ENCODE measurements at regions not wholly inside any gene's neighbourhood (a gene's known extent, or its start where the extent isn't known, plus 50 kb on each side); places are given as distances from the start of the nearest gene placed in this dataset.

- TF ChIP-seq GABPA (IDR thresholded peaks at IDR 0.05; ENCODE audit: low read depth, low read length) (no peak), GABPA (CRISPR knock-in tag; IDR thresholded peaks at IDR 0.05; ENCODE audit: low read depth) (peak; percentile 34; the same call in 1 of the 2 replicates), KLF13 (CRISPR knock-in tag; IDR thresholded peaks at IDR 0.05) (no peak), FOSL1 (CRISPR knock-in tag; IDR thresholded peaks at IDR 0.05; ENCODE audit: borderline replicate concordance) (peak; percentile 92), FOXC1 (CRISPR knock-in tag; IDR thresholded peaks at IDR 0.05; ENCODE audit: borderline replicate concordance) (no peak; the same call in 1 of the 2 replicates), MYNN (CRISPR knock-in tag; IDR thresholded peaks at IDR 0.05; ENCODE audit: low read depth) (no peak), ZNF460 (CRISPR knock-in tag; IDR thresholded peaks at IDR 0.05; ENCODE audit: borderline replicate concordance) (no peak), ZNF34 (CRISPR knock-in tag; IDR thresholded peaks at IDR 0.05; ENCODE audit: borderline replicate concordance) (no peak), HNF4A (CRISPR knock-in tag; IDR thresholded peaks at IDR 0.05) (peak; percentile 84), MLX (CRISPR knock-in tag; IDR thresholded peaks at IDR 0.05) (no peak), ZNF773 (CRISPR knock-in tag; IDR thresholded peaks at IDR 0.05; ENCODE audit: borderline replicate concordance) (no peak), DDIT3 (CRISPR knock-in tag; IDR thresholded peaks at IDR 0.05) (no peak), ZNF432 (CRISPR knock-in tag; IDR thresholded peaks at IDR 0.05; ENCODE audit: borderline replicate concordance) (no peak), CCDC6 (CRISPR knock-in tag; IDR thresholded peaks at IDR 0.05) (no peak), CEBPG (CRISPR knock-in tag; IDR thresholded peaks at IDR 0.05) (peak; percentile 44), ZNF275 (CRISPR knock-in tag; IDR thresholded peaks at IDR 0.05; ENCODE audit: borderline replicate concordance) (no peak), HOXA9 (CRISPR knock-in tag; IDR thresholded peaks at IDR 0.05; ENCODE audit: borderline replicate concordance) (no peak), NAIF1 (CRISPR knock-in tag; IDR thresholded peaks at IDR 0.05; ENCODE audit: borderline replicate concordance) (no peak), MED8 (CRISPR knock-in tag; IDR thresholded peaks at IDR 0.05; ENCODE audit: insufficient replicate concordance) (no peak), HCFC1 (IDR thresholded peaks at IDR 0.05; ENCODE audit: low read depth, low read length) (no peak), ZNF280B (CRISPR knock-in tag; IDR thresholded peaks at IDR 0.05; ENCODE audit: borderline replicate concordance) (no peak), ZNF253 (CRISPR knock-in tag; IDR thresholded peaks at IDR 0.05; ENCODE audit: borderline replicate concordance) (no peak), TOE1 (CRISPR knock-in tag; IDR thresholded peaks at IDR 0.05) (peak; percentile 54; the same call in 1 of the 2 replicates), ATF6 (CRISPR knock-in tag; conservative IDR thresholded peaks at IDR 0.05) (no peak), GLI4 (CRISPR knock-in tag; IDR thresholded peaks at IDR 0.05; ENCODE audit: borderline replicate concordance) (no peak), MLLT10 (CRISPR knock-in tag; IDR thresholded peaks at IDR 0.05) (no peak), SALL1 (CRISPR knock-in tag; IDR thresholded peaks at IDR 0.05) (peak; percentile 61; the same call in 1 of the 2 replicates)
Observed at GRCh38 chr16:51243936-51244436, 92.9 kb upstream of the SALL1 start (continued).
